K562 (cell line): ENCODE measurements at regions not wholly inside any gene's neighbourhood (a gene's known extent, or its start where the extent isn't known, plus 50 kb on each side); places are given as distances from the start of the nearest gene placed in this dataset.

Experiments used
- ATAC-seq: fragments of 200-7000 bp; cut with Tn5 transposase; 3 replicates; pipeline ENCODE4 v1.9.1; 2020; ENCODE audit warnings: moderate library complexity
- BruUV-seq: library from RNA; stranded (reverse); fragments of 400-500 nt; replicated peaks from 2 replicates; lab custom pipeline; 2021; lab: Mats Ljungman, UMichigan
- CTCF ChIA-PET: fragments of 300-600 bp; formaldehyde crosslinking; extraction: SDS; loops from one replicate; lab custom pipeline; 2021; ENCODE audit warnings: low intra/inter-chr PET ratio; lab: Yijun Ruan, JAX
- POLR2A ChIA-PET: fragments of 300-600, 350-650 bp; sonication (Branson Sonifier 250); formaldehyde crosslinking; extraction: SDS; loops from one replicate; lab custom pipeline; 2021; ENCODE audit warnings: antibody characterized with exemption, inconsistent platforms; lab: Yijun Ruan, JAX
- DNase-seq, 4 experiments: peaks; one replicate each; pipeline versions ENCODE4 v3.0.0 to v3.0.0-alpha.2; 2011 to 2018; ENCODE audit warnings: low spot score in 3 of 4, mixed read lengths in 3 of 4; ENCODE audit errors: extremely low read depth in 1 of 4
- FAIRE-seq: peaks from 2 replicates; lab custom pipeline; 2011; peaks lifted over from hg19 to GRCh38; lab: Jason Lieb, UNC
- H2AFZ ChIP-seq: 2 replicates; pipeline ENCODE4 v1.6.0; 2011; ENCODE audit warnings: low read depth, low read length, control low read depth, inconsistent platforms
- H3K27ac ChIP-seq: fragments of 200-600 bp; 3 replicates; pipeline ENCODE4 v1.8.0; 2011; ENCODE audit warnings: low read depth, mild to moderate bottlenecking, control low read depth, inconsistent platforms, low read length, moderate library complexity, mixed read lengths; ENCODE audit errors: extremely low read depth
- H3K27me3 ChIP-seq, 2 experiments: fragments of 300-600 bp in 1 of 2; 2 replicates in 1 of 2; 3 replicates in 1 of 2; pipeline versions ENCODE4 v1.6.0 to v1.8.0; 2011; ENCODE audit warnings: inconsistent platforms in 2 of 2, low read length in 2 of 2, mild to moderate bottlenecking in 1 of 2, mixed read lengths in 1 of 2, moderate library complexity in 1 of 2; ENCODE audit not compliant: control insufficient read depth in 2 of 2, insufficient read depth in 2 of 2
- H3K36me3 ChIP-seq: fragments of 300-600 bp; 3 replicates; pipeline ENCODE4 v1.8.0; 2011; ENCODE audit warnings: mild to moderate bottlenecking, low read length, inconsistent platforms; ENCODE audit not compliant: control insufficient read depth, insufficient read depth
- H3K4me1 ChIP-seq, 2 experiments: fragments of 200-600 bp in 1 of 2; replicated peaks in 1 of 2; 2 replicates in 1 of 2; 3 replicates in 1 of 2; pipeline versions ENCODE4 v1.5.1 to v1.8.0; 2011; ENCODE audit warnings: inconsistent platforms in 2 of 2, low read length in 2 of 2, mild to moderate bottlenecking in 1 of 2, mixed read lengths in 1 of 2, moderate library complexity in 1 of 2; ENCODE audit not compliant: control insufficient read depth in 2 of 2, insufficient read depth in 2 of 2
- H3K4me2 ChIP-seq: 2 replicates; pipeline ENCODE4 v1.6.1; 2011; ENCODE audit warnings: low read length, control low read depth, inconsistent platforms, mixed read lengths; ENCODE audit not compliant: insufficient read depth
- H3K4me3 ChIP-seq: fragments of 200-600 bp; sonication (generic), shearing (Covaris generic); 2 replicates; pipeline ENCODE4 v1.5.1; 2016; ENCODE audit warnings: control low read depth, inconsistent platforms
- H3K79me2 ChIP-seq: fragments of 200-600 bp; 3 replicates; pipeline ENCODE4 v1.8.0; 2011; ENCODE audit warnings: low read length, inconsistent platforms; ENCODE audit not compliant: control insufficient read depth, insufficient read depth
- H3K9ac ChIP-seq, 2 experiments: 2 replicates each; pipeline versions ENCODE4 v1.6.0 to v1.6.1; 2011; ENCODE audit warnings: low read depth in 2 of 2, low read length in 2 of 2, control low read depth in 1 of 2, inconsistent platforms in 1 of 2, mild to moderate bottlenecking in 1 of 2, mixed read lengths in 1 of 2; ENCODE audit not compliant: insufficient read depth in 1 of 2
- H3K9me1 ChIP-seq: one replicate; pipeline ENCODE4 v1.6.0; 2011; ENCODE audit warnings: inconsistent platforms, mild to moderate bottlenecking, low read length, moderate library complexity; ENCODE audit not compliant: control insufficient read depth, insufficient read depth
- H3K9me3 ChIP-seq: replicated peaks from 2 replicates; pipeline ENCODE4 v1.5.1; 2011; ENCODE audit warnings: low read depth, low read length, inconsistent platforms; ENCODE audit not compliant: control insufficient read depth, insufficient read depth
- H4K20me1 ChIP-seq: replicated peaks from 2 replicates; pipeline ENCODE4 v1.6.1; 2011; ENCODE audit warnings: low read length, inconsistent platforms, mixed read lengths; ENCODE audit not compliant: control insufficient read depth, insufficient read depth
- DPF2 ChIP-seq: fragments of 450-650 bp; IDR thresholded peaks from 2 replicates; pipeline ENCODE4 v1.6.1; 2016
- ETS2 ChIP-seq: IDR thresholded peaks from 2 replicates; pipeline ENCODE4 v1.6.1; 2016; ENCODE audit warnings: borderline replicate concordance, missing genetic modification characterization, mild to moderate bottlenecking, moderate library complexity, missing compliant biosample characterization; ENCODE audit not compliant: poor library complexity, severe bottlenecking
- HBP1 ChIP-seq: fragments of 450-650 bp; formaldehyde crosslinking; IDR thresholded peaks from 2 replicates; pipeline ENCODE4 v1.4.0; 2022; ENCODE audit warnings: missing genetic modification characterization
- NCOA2 ChIP-seq, 2 experiments: fragments of 450-650 bp; IDR thresholded peaks; 2 replicates each; pipeline ENCODE4 v1.6.1; 2018; ENCODE audit warnings: mild to moderate bottlenecking in 2 of 2, moderate library complexity in 1 of 2; ENCODE audit not compliant: partially characterized antibody in 2 of 2
- RBM15 ChIP-seq: fragments of 200-400 bp; formaldehyde crosslinking; IDR thresholded peaks from 2 replicates; pipeline ENCODE4 v1.6.1; 2018; ENCODE audit warnings: mild to moderate bottlenecking, low read length, moderate library complexity; ENCODE audit not compliant: insufficient read depth
- ZKSCAN1 ChIP-seq: fragments of 150-350 bp; IDR thresholded peaks from 2 replicates; pipeline ENCODE4 v1.6.1; 2016; ENCODE audit warnings: low read depth, low read length
- ZNF24 ChIP-seq: fragments of 450-650 bp; IDR thresholded peaks from 2 replicates; pipeline ENCODE4 v1.6.1; 2016
- ZNF431 ChIP-seq: sonication (generic); formaldehyde crosslinking; IDR thresholded peaks from 2 replicates; pipeline ENCODE4 v1.8.0; 2022; ENCODE audit warnings: mild to moderate bottlenecking, missing genetic modification reagents
- ZNF764 ChIP-seq: fragments of 250-450 bp; sonication (Bioruptor Pico); IDR thresholded peaks from 2 replicates; pipeline ENCODE4 v1.4.0; 2020; ENCODE audit warnings: low read depth, mild to moderate bottlenecking, moderate library complexity
- ZSCAN29 ChIP-seq: fragments of 450-650 bp; IDR thresholded peaks from 2 replicates; pipeline ENCODE4 v1.6.1; 2017
- WGBS: fragments of 100-300 bp; shearing (Covaris generic); methylation state at CpG from one replicate; pipeline ENCODE4 v1.1.6; 2016; ENCODE audit warnings: low coverage, mixed read lengths; ENCODE audit not compliant: insufficient coverage; ENCODE audit errors: missing lambda C conversion rate; 5-methylcytosine and 5-hydroxymethylcytosine counted together
- in situ Hi-C: fragments of 300-500 bp; cut with MboI; formaldehyde crosslinking; loops from 4 replicates; pipeline ENCODE4 v1.15.0; 2018; ENCODE audit warnings: inconsistent platforms, mixed read lengths
- intact Hi-C: fragments of 100-400 bp; cut with micrococcal nuclease; formaldehyde crosslinking; loops from 2 replicates; pipeline ENCODE4 v1.14.2; 2022
- TF ChIP-seq, protein P1 (sequence below): fragments of 250-450 bp; sonication (Bioruptor Pico); IDR thresholded peaks from 2 replicates; pipeline ENCODE4 v1.4.0; 2020; ENCODE audit warnings: mild to moderate bottlenecking, moderate library complexity
- TF ChIP-seq, protein P2 (sequence below): fragments of 450-650 bp; IDR thresholded peaks from 2 replicates; pipeline ENCODE4 v1.6.1; 2016; ENCODE audit warnings: low read depth

DNA sequence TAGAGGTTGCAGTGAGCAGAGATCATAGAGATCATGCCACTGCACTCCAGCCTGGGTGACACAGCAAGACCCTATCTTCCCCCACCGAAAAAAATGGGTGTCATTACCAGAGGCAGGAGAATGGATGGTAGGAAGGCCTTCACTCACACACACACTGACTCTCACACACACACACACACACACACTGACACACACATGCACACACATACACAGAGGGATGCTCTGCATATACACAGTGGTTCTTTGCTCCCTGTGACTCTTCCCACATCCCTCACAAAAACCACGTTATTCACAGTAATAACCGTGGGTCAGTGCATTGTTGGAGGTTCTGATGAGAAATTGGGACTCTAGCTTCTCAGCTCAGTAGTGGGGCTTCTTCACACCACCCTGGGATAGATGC lies 300.2 kb upstream of the N4BP1 start (continued):
- TF ChIP-seq, protein P1, sequence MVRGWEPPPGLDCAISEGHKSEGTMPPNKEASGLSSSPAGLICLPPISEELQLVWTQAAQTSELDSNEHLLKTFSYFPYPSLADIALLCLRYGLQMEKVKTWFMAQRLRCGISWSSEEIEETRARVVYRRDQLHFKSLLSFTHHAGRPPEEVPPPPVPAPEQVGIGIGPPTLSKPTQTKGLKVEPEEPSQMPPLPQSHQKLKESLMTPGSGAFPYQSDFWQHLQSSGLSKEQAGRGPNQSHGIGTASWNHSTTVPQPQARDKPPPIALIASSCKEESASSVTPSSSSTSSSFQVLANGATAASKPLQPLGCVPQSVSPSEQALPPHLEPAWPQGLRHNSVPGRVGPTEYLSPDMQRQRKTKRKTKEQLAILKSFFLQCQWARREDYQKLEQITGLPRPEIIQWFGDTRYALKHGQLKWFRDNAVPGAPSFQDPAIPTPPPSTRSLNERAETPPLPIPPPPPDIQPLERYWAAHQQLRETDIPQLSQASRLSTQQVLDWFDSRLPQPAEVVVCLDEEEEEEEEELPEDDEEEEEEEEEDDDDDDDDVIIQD (CRISPR knock-in tag): no peak
- TF ChIP-seq ZNF24 (no peak), DPF2 (no peak), RBM15 (no peak)

DNA sequence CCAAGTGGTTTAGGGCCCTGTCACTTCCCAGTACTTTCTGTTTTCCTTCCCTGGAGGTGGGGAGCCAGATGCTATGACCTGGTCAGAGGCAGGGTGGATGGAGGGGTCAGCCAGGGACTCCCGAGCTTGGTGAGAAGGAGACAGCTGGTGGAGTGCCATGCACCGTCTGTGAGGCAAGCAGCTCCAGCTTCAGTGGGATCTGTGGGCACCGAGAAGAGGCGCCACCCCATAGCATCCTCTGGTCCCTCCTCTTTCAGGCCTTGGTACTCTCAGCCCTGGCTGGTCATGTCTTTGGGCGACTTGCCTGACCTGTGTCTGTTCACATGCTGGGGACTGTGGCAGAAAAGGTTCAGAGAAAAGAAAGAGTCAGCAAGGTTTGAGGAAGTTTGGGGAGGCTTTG lies 299.3 kb upstream of the N4BP1 start:
- no peak overlapping the region for H3K9ac ChIP-seq
- no TSS peak for BruUV-seq
- DNase-seq: no peak
- H3K27me3 ChIP-seq: peaks cover 0 to 9% of the 10 kb centered on the region in 2 experiments; a peak in 2 of 5 replicates
- WGBS: 3% methylated on average over 5 of the region's 5 CpGs
- no peaks in the 10 kb centered on the region for H3K4me1 ChIP-seq
- H3K9me1 ChIP-seq: no peaks in the 10 kb centered on the region
- in situ Hi-C loops (no loop called here), intact Hi-C loops (no loop called here)
- ATAC-seq: no peak
- H3K4me2 ChIP-seq: no peak overlapping the region
- no peak for FAIRE-seq
- no peaks in the 10 kb centered on the region for H3K79me2 ChIP-seq
- no peak overlapping the region for H3K4me3 ChIP-seq
- H3K36me3 ChIP-seq: no peaks in the 10 kb centered on the region
- no peak overlapping the region for H3K27ac ChIP-seq
- CTCF ChIA-PET: no interaction called here
- H2AFZ ChIP-seq: no peak overlapping the region
- no peaks in the 10 kb centered on the region for H3K9me3 ChIP-seq
- H4K20me1 ChIP-seq: no peaks in the 10 kb centered on the region
- POLR2A ChIA-PET: no interaction called here
- TF ChIP-seq ZNF431 (CRISPR knock-in tag): no peak
- TF ChIP-seq, protein P2, sequence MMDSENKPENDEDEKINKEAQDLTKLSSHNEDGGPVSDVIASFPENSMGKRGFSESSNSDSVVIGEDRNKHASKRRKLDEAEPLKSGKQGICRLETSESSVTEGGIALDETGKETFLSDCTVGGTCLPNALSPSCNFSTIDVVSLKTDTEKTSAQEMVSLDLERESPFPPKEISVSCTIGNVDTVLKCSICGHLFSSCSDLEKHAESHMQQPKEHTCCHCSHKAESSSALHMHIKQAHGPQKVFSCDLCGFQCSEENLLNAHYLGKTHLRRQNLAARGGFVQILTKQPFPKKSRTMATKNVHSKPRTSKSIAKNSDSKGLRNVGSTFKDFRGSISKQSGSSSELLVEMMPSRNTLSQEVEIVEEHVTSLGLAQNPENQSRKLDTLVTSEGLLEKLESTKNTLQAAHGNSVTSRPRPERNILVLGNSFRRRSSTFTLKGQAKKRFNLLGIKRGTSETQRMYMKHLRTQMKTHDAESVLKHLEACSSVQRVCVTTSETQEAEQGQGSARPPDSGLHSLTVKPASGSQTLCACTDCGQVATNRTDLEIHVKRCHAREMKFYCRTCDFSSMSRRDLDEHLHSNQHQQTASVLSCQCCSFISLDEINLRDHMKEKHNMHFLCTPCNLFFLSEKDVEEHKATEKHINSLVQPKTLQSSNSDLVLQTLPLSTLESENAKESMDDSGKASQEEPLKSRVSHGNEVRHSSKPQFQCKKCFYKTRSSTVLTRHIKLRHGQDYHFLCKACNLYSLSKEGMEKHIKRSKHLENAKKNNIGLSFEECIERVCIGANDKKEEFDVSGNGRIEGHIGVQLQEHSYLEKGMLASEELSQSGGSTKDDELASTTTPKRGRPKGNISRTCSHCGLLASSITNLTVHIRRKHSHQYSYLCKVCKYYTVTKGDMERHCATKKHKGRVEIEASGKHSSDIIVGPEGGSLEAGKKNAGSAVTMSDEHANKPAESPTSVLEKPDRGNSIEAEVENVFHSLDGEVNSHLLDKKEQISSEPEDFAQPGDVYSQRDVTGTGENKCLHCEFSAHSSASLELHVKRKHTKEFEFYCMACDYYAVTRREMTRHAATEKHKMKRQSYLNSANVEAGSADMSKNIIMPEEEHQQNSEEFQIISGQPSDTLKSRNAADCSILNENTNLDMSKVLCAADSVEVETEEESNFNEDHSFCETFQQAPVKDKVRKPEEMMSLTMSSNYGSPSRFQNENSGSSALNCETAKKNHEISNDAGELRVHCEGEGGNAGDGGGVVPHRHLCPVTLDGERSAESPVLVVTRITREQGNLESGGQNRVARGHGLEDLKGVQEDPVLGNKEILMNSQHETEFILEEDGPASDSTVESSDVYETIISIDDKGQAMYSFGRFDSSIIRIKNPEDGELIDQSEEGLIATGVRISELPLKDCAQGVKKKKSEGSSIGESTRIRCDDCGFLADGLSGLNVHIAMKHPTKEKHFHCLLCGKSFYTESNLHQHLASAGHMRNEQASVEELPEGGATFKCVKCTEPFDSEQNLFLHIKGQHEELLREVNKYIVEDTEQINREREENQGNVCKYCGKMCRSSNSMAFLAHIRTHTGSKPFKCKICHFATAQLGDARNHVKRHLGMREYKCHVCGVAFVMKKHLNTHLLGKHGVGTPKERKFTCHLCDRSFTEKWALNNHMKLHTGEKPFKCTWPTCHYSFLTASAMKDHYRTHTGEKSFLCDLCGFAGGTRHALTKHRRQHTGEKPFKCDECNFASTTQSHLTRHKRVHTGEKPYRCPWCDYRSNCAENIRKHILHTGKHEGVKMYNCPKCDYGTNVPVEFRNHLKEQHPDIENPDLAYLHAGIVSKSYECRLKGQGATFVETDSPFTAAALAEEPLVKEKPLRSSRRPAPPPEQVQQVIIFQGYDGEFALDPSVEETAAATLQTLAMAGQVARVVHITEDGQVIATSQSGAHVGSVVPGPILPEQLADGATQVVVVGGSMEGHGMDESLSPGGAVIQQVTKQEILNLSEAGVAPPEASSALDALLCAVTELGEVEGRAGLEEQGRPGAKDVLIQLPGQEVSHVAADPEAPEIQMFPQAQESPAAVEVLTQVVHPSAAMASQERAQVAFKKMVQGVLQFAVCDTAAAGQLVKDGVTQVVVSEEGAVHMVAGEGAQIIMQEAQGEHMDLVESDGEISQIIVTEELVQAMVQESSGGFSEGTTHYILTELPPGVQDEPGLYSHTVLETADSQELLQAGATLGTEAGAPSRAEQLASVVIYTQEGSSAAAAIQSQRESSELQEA: no peak
- no peak for TF ChIP-seq ETS2 (tag)
- no peak for TF ChIP-seq ZNF764
- no peak for TF ChIP-seq NCOA2 (IDR thresholded peaks at IDR 0.05; ENCODE audit: partially characterized antibody in 2 of 2)
- TF ChIP-seq HBP1 (CRISPR knock-in tag): no peak
- TF ChIP-seq ZSCAN29: no peak
- TF ChIP-seq ZKSCAN1: no peak
